GM21619 (cell line): ENCODE measurements at regions not wholly inside any gene's neighbourhood (a gene's known extent, or its start where the extent isn't known, plus 50 kb on each side); places are given as distances from the start of the nearest gene placed in this dataset.

Experiments used
- ATAC-seq: cut with Tn5 transposase; IDR thresholded peaks from one replicate; pipeline ENCODE4 v1.9.1; 2021; ENCODE audit not compliant: unreplicated experiment

DNA sequence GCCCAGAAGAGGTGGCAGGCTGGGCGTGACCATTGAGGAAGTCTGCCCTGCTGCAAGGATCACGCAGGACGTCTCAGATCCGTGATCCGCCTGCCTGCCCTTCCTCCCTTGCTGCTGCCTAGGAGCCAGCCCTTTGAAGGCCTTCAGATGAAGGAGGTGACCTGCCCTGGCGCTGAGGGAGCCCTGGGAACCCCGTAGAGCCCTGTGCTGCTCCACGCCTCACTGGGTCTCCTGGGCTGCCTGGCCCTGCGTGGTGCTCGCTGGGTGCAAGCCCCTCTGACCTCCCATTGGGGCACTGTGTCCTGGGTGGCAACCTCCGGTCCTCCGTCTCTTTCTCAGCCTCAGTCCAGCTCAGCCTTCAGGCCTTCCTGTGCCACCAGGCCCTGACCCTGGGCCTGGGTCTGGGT, 295.3 kb upstream of the IRX4 start:
- no peak for ATAC-seq

DNA sequence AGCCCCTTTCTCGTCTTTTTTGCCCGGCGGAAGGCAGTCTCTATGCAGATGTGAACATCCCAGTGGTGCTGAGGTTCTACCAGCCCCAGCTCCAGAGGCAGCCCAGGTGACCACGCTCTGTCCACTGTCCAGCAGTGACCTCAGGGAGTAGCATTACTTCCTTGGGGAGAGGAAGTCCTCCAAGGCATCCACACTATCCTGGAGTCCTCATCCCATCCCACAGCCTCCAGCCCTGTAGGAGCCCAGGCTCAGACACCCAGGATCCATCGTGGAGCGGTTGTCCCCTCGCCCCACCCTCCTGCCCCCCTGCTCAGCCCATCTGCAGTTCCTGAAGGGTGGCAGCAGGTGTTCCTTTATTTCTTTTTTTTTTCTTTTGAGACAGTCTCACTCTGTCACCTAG, 294.5 kb upstream of the IRX4 start:
- no peak for ATAC-seq

DNA sequence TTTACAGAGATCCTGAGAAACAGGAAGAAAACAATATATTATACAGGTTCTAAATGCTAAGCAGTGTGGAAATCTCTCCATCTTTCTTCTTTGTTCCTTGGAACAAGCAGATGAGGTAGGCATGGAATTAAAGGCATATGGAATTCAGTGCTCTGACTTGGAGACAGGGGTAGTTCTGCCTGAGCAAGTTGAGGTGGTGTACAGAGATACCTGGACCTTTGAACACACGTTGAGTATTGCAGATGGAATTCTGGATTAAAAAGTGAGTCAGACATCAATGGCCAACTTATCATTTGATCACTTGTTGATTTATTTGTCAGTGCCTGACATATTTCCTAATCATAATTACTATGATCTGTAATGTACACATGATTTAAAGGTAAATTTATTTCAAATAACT, 293.9 kb upstream of the IRX4 start:
- no peak for ATAC-seq

DNA sequence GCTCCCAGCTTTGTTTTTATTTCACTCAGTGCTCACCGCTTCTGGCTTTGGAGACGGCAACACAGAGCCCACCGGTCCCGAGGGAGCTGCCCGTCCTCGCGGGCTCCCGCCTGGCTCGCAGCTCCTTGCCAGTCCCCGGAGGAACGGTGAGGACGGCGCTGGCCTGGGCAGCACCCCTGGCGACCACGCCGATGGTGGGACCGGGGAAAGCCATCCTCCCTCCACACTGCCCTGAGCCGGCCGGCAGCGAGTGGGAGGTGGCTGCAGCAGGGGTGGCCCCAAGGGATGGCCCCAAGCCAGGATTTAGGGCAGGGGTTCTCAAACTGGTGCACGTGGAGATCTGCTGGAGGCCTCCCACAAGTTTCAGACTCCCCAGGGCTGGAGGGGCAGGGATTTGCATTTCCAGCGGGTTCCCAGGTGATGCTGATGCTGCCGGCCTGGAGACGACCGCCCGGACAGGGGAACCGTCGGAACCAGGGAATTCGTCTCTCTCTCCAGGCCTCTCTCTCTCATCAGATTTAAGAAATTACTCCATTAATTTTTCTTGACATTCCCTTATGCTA, 293.2 kb upstream of the IRX4 start:
- no peak for ATAC-seq

DNA sequence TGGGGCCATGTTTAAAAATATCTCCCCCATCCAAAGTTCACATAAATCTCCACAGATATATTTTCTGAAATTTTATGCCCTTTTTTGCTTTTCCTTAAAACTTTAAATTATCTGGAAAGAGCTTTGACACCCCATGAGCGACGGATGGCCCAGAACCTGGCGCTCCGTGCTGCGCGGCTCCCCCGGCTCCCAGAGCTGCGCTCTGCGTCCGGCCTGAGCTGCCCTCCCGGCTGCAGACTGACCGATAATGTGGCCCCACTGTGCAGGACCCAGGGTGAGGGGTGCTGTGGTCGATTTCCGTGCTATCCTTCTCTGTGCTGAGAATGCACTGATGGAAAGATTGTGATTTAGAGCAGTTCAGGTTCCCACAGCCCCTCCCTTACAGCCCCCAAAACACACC, 292.3 kb upstream of the IRX4 start:
- ATAC-seq = no peak

DNA sequence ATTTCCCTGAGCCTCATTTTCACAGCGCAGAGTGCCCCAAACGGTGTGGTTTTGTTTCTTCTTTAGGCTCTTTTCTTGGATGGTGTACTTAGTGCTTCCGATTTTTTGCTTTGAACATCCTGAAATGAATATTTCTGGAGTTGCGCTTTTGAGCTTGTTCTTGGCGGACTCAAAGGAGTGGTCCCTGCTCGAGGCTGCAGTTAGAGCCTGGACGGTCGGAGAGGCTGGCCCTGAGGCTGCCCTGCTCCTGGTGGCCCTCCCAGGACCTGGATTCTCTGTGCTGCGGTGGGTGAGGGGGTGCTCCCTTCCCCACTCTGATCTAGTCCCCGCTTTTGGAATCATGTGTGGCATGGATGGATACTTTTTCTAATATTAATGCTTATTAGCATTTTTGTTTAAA, 291.8 kb upstream of the IRX4 start:
- no peak for ATAC-seq

DNA sequence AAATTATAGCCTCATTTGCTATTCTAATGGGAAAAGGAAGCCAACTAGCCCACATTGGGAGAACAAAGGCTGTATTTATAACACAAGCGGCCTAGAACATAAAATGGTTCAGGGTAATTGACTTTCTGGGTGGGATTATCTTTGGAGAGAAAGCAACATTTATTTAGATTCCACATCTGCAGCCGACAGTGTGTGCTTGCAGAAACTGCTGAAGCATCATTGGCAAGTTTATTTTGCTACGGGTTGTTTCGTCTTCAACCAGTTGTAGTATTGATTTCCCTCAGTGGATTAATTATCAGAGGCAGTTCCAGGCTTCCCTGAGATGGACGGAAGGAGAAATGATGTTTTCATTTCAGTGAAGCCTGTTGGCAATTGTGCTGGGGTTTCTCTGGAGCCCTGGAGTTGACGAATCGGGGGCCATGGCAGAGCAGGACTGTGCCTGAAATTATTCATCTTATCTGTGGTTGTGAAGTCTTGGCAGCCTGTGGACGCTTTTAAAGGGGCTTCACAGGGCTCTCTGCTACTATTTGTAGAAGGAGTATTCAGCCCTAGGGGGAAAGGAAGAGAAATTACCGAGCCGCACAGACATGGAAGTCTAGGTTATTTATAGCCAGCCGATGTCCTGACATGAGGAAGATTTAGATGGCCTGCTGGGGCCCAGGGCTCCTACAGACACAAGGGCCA, 290.6 kb upstream of the IRX4 start:
- ATAC-seq = no peak

DNA sequence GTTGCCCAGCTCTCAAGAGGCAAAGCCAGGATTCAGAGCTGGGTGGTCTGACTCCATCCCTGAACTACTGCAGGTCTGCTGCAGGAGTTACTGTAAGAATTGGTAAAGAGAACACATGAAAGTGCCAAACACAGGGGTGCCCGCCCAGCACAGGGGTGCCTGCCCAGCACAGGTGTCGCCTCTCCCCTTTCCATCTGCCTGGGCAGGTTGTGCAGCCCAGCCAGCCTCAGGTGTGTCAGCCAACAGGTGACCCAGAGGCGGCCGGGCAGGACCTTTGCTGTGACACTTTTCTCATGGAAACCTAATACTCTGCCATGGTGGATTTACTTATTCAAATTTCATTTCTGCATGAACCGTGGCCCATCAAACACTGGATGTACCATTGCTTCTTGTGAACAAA, 289.7 kb upstream of the IRX4 start:
- no peak for ATAC-seq

DNA sequence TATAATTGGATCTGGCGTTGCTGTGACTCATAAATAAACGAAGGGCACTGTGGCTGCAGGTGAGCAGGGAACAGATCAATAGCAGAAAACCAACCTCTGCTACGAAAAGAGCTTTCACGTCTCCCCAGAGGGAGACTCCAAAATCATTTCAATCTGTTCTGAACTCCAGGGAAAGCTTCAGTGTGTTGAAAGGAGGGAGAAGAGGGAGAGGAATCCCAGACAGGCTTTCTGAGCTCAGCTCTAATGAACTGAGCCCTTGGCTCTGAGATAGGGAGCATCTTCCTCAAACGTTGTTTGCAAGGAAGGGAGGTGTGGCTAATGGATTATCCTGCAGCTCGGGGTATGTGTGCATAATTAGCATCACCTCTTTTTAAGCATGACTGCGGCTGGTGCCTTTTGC, 288.0 kb upstream of the IRX4 start:
- no peak for ATAC-seq

DNA sequence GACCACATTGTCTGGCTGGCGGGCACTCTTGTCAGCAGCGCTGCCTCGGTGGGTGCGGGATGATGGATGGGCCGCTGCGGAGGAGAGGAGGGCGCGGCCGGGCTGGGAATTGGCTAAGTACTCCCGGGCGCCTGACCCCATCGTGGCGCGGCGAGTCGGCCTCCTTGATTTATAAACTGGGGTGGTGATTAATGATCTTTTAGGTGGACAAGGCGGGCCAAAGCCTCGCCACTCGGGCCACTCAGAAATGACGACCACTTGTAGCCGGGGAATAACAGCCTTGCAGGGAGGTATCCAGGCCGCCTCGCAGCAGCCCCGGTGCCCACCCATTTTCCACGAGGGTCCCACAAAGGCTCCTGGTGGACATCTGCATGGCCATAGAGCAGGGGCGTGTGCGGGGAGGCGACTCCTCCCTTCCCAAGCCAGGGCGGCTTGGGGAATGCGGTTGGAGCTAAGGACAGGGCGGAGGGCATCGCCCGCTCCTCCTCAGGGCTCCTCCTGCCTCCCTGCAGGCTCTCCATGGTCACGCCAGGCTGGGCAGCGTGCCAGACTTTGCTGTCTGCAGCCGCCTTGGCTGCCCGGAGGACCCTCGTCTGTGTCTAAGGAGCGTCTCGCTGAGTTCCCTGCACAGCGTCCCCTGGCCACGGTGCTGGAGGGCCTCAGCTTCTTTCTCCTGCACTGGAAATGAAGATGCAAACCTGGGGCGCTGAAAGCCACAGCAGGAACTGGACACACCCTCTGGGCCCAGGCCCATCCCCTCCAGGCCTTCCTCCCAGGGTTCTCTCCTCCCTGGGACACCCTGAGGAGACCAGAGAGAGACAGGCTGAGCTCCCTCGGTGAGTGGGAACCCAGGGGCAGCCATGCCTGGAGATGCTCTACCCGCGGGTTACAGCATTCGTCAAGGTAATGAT, 287.4 kb upstream of the IRX4 start:
- ATAC-seq = no peak

DNA sequence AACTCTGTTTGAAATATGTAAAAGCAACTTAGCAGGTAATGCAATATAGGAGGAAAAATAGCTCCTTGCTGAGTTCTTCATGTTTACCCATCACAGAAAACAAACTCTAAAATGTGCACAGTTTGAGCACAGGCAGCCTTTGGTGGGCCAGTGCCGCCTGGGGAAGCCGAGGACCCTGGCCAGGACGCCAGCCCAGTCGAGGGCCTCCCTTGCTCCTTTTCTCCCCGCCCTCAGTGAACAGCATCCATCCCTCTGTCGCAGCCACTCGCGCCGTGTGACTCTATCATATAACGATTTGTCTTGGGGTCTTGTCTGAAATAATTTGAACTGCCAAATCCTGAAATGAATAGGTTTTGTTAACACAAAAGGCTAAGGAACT, 286.7 kb upstream of the IRX4 start:
- no peak for ATAC-seq

DNA sequence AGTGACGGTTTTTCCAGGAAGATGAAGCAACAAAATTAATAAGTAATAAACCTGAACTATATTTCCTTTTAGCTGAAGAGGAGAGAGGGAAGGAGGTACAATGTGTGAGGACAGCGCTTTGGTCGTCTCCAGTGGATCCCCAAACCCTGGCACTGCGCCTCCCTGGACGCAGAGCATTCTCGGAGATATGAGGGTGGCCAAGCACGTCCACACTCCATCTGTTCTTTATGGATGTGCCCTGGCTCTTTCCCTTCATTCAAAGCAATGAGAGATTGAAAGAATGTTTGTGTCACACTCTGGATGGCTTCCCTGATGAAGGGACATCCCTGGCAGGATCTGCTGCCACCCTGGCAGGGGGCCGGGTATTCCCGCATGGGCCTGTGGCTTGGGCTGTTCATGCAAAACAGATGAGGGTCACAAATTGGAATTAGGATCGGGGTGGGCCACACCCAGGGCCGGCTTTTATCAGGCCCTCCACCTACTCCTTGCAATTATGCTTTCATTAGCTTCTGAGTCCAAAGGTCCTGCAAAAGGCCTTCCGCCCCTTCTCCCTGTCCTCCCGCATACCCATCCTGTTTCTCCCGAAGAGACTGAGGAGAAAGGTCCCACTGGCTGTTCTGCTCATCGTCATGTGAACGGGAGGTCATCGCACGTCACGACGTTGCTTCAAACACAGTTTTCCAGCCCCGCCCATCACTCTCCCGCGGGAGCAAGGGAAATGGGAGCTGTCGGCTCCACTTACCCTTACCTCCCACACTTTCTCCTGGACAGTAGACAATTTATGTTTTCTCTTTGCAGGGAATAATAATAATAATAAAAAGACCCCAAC, 286.1 kb upstream of the IRX4 start:
- ATAC-seq = no peak

DNA sequence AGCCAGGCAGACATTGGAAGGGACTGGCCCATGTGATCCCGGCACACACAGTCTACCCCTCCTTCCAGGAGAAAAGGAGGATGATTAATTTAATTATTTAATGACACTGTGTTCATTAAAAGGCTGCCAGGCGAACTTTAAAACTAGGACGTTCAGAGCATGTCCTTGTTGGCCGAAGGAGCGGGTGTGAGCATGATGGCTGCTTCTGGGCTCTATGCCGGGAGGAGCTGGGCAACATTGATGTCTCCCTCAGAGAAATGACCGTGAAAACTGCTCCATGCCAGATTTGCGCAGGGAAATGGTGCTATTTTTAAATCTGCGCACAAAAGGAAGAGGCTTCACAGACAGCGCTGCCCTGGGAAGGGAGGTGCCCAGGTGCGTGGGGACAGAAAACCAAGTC, 284.9 kb upstream of the IRX4 start:
- no peak for ATAC-seq

DNA sequence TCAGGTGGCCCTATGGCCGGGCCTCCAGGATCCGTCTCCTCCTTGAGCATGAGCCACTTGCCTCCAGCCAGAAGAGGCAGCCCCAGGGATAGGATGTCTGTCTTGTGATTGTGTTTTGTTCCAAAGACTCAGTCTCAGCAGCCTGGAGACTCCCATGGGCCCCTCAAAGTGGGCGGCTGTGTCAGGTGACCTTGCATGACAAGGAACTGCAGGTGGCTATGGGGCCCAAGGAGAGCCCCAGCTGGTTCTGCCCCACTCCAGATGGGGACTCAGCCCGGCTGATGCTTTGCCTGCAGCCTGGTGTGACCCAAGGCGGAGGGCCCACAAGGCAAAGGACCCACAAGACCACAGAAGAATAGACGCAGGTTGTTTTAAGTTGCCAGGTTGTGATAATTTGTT, 284.3 kb upstream of the IRX4 start:
- no peak for ATAC-seq

DNA sequence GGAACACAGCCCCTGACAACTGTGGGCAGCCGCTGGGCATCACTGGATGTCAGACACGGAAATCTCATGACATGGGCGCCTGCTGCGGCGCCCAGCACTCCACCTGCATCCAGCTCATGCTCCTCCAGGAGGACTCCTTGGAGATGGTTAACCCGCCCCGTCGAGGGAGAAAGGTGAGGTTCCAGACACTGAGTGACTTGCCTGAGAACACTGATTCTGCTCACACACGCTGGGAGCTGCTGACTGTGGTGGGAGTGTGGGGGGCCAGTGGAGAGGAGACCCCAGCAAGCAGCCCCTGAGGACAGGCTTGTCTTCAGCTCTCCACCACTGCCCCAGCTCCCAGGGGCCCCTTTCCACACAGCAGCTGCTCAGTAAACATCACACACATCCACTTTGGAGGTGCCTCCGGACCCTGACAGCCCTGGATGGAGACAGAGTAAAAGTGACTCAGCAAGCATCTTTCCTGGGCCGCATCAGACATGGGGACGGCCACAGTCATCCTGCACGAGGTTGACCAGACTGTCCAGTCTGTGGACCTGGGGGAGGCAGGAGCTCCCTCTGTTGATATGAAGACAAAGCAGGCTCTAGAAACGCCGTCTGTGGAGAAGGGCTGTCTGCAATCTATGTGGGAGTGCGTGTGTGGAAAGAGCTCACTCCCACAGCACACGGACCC, 283.7 kb upstream of the IRX4 start:
- no peak for ATAC-seq

DNA sequence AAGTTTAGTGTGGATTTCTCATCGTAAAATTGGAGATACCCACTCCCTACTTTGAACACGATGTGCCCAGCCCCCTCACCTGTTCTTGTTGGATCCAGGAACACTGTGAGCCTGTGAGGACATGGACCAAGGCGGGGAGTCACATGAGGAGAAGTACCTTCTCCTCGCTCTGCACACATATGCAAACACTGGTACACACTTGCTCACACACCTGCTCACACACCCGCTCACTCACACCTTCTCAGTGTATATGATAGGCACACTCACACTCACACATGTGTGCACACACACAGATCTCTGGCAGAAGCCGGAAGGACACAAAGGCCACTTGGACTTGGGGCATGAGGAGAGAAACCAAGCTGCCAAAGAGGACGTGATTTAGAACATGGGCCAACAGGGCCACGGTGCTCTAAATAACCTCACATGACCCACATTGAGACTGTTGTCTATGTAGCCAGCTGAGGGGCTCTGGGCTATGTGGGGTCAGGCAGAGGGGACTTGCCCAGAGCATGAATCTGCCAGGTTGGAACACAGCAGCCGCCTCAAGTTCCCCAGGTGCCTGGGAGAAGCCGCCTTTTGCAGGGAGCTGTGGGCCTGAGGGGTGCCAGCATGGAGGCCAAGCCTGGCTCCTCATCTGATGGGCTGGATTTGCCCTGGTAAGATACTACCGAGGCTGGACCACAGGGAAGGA, 283.0 kb upstream of the IRX4 start:
- no peak for ATAC-seq

DNA sequence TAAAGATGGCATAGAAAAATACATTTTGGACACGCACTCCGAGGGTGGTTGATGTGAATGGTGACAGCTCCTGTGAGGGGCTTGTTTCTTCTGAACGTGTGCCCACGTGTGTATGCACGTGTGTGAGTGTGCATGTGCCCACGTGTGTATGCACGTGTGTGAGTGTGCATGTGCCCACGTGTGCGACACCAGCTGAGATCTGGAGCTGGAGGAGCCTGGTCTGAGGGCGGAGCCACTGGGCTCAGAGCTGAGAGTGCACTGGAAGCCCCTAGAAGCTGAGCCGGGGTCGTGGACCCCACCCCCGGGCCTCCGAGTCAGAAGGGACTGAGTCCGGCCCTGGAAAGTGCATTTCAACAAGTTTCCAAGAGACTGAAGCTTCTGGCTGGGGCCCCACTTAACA, 282.5 kb upstream of the IRX4 start:
- ATAC-seq = no peak

DNA sequence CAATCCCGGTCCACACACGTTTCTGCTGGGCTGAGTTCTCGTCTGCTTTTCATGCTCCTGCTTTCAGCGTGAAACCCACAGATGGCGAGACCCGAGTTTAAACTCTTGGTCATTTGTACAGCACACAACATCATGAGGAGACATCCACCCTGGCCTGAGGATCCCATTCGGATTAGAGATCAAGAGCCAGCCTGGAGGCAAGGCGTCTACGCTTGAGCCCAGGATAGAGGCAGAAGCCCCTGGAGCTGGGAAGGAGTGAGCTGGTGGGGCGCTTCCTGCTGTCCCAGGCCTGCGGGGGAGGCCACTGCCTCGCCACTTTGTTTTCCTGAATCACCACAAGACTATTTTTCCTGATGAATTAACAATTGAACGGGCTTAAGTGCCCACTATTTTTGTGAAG, 281.9 kb upstream of the IRX4 start:
- ATAC-seq = no peak

DNA sequence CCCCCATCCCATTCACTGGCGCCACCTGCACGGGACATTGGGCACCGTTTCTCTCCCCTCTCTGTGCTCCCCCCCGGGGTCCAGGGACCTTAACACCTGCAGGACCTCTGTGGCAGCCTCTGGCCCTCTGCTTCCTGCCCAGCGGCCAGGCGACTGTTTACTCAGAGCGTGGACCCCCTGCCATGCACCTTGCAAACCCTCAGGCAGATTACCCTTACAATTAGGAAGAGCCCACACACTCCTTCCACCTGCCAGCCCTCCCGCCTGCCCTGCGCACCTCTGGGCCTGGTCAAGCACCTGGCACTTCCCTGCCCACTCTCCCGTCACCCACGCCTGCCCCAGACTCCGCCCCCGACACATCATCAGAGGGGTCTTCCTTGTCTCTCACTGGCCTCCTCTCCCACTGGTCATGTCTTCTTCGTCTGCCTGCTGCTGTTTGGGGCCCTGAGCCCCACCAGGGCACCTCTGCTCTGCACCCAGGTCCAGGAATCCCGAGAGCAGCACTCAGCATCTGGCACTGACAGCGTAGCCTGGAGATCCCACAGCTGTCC, 281.3 kb upstream of the IRX4 start:
- no peak for ATAC-seq
